SK-N-SH treated with all-trans-retinoic acid at 6 μM for 48 hours (cell line): ENCODE measurements at regions not wholly inside any gene's neighbourhood (a gene's known extent, or its start where the extent isn't known, plus 50 kb on each side); places are given as distances from the start of the nearest gene placed in this dataset.

Experiments used
- ATAC-seq: fragments of 200-7000 bp; cut with Tn5 transposase; 3 replicates; pipeline ENCODE4 v1.9.1; 2020; ENCODE audit warnings: mild to moderate bottlenecking, moderate library complexity
- ARNTL ChIP-seq: fragments of 450-650 bp; formaldehyde crosslinking; IDR thresholded peaks from 2 replicates; pipeline ENCODE4 v1.5.0; 2020; ENCODE audit warnings: low read depth, mild to moderate bottlenecking, moderate library complexity, borderline replicate concordance
- BACH2 ChIP-seq: fragments of 250-450 bp; sonication (Bioruptor Pico); IDR thresholded peaks from 2 replicates; pipeline ENCODE4 v1.9.0; 2021; ENCODE audit warnings: mild to moderate bottlenecking, borderline replicate concordance
- CSDC2 ChIP-seq: fragments of 250-450 bp; sonication (Bioruptor Pico); IDR thresholded peaks from 2 replicates; pipeline ENCODE4 v1.5.0; 2020; ENCODE audit warnings: mild to moderate bottlenecking, moderate library complexity
- ESRRG ChIP-seq: fragments of 250-450 bp; sonication (Bioruptor Pico); IDR thresholded peaks from 2 replicates; pipeline ENCODE4 v1.6.1; 2021; ENCODE audit warnings: mild to moderate bottlenecking
- GLIS3 ChIP-seq: fragments of 250-450 bp; sonication (Bioruptor Pico); IDR thresholded peaks from 2 replicates; pipeline ENCODE4 v1.5.0; 2020; ENCODE audit warnings: mild to moderate bottlenecking, moderate library complexity
- ISL1 ChIP-seq: fragments of 250-450 bp; sonication (Bioruptor Pico); IDR thresholded peaks from 2 replicates; pipeline ENCODE4 v2.1.2; 2022; ENCODE audit warnings: mild to moderate bottlenecking, moderate library complexity
- OSR1 ChIP-seq: fragments of 250-450 bp; sonication (Bioruptor Pico); IDR thresholded peaks from 2 replicates; pipeline ENCODE4 v1.8.0; 2022; ENCODE audit warnings: moderate library complexity, mild to moderate bottlenecking, inconsistent platforms
- PPARA ChIP-seq: fragments of 250-450 bp; sonication (Bioruptor Pico); IDR thresholded peaks from 2 replicates; pipeline ENCODE4 v1.5.0; 2020; ENCODE audit warnings: mild to moderate bottlenecking, borderline replicate concordance
- RARB ChIP-seq: fragments of 250-450 bp; sonication (Bioruptor Pico); IDR thresholded peaks from 2 replicates; pipeline ENCODE4 v1.8.0; 2021; ENCODE audit warnings: mild to moderate bottlenecking, moderate library complexity
- TCF4 ChIP-seq: fragments of 250-450 bp; sonication (Bioruptor Pico); IDR thresholded peaks from 2 replicates; pipeline ENCODE4 v1.8.0; 2021; ENCODE audit warnings: mild to moderate bottlenecking, moderate library complexity, borderline replicate concordance
- TOX ChIP-seq: fragments of 250-450 bp; sonication (Bioruptor Pico); IDR thresholded peaks from 2 replicates; pipeline ENCODE4 v1.8.0; 2021; ENCODE audit warnings: mild to moderate bottlenecking, moderate library complexity, borderline replicate concordance
- ZC3H10 ChIP-seq: fragments of 250-450 bp; sonication (Bioruptor Pico); IDR thresholded peaks from 2 replicates; pipeline ENCODE4 v1.5.1; 2021; ENCODE audit warnings: mild to moderate bottlenecking, moderate library complexity
- ZFP30 ChIP-seq: fragments of 450-650 bp; formaldehyde crosslinking; IDR thresholded peaks from 2 replicates; pipeline ENCODE4 v1.5.0; 2022; ENCODE audit warnings: mild to moderate bottlenecking, moderate library complexity
- ZNF565 ChIP-seq: fragments of 450-650 bp; formaldehyde crosslinking; conservative IDR thresholded peaks from 2 replicates; pipeline ENCODE4 v1.5.0; 2020; ENCODE audit warnings: low read depth, mild to moderate bottlenecking, moderate library complexity
- ZNF70 ChIP-seq: fragments of 450-650 bp; formaldehyde crosslinking; IDR thresholded peaks from 2 replicates; pipeline ENCODE4 v1.5.0; 2020; ENCODE audit warnings: mild to moderate bottlenecking, moderate library complexity
- ZNF8 ChIP-seq: fragments of 450-650 bp; formaldehyde crosslinking; IDR thresholded peaks from 2 replicates; pipeline ENCODE4 v1.5.0; 2020; ENCODE audit warnings: mild to moderate bottlenecking, moderate library complexity
- TF ChIP-seq, protein P1 (sequence below): fragments of 250-450 bp; sonication (Bioruptor Pico); IDR thresholded peaks from 2 replicates; pipeline ENCODE4 v1.5.0; 2020; ENCODE audit warnings: mild to moderate bottlenecking, moderate library complexity
- TF ChIP-seq, protein P2 (sequence below): fragments of 250-450 bp; sonication (Bioruptor Pico); IDR thresholded peaks from 2 replicates; pipeline ENCODE4 v1.8.0; 2020; ENCODE audit warnings: mild to moderate bottlenecking, moderate library complexity, borderline replicate concordance
- TF ChIP-seq, protein P3 (sequence below): fragments of 250-450 bp; sonication (Bioruptor Pico); IDR thresholded peaks from 2 replicates; pipeline ENCODE4 v1.8.0; 2021; ENCODE audit warnings: low read depth, mild to moderate bottlenecking, moderate library complexity, borderline replicate concordance

DNA sequence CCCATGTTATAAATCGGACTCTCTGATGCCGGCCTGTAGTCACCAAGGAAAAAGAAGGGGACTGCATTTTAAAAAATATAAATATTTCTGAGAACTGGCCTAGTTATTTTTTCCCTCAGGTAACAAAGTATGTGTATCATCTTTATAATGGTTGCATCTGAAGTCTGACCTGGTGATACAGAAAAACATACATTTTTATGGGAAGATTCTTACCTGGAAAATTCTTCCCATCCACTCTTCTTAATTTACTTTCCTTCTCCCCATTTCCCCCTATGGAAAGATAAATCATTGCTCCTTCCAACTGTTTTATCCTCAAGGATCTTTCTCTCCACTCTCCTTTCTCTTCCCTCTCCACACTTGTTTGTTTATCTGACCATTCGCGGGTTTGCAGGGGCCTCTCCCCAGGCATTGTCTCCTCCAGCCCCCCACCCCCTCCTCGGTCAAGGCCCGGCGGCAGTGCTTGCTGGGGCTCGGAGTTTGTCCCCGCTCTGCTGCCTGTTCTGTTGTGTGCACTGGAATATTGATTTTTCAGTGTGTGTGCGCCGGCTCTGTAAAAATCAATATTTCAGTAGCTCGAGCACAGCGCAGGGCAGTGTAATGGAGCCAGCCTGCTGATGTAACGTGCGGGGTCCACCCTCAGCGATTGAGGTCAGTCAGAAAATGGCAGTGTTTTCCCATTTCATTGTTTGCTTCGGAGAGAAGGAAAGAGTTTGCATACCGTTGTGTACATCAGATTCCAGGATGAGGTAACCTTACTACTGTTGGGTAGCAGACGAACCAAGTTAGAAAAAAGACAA, 199.5 kb upstream of the NFE2L3 start:
- TF ChIP-seq CSDC2, result no peak
- TF ChIP-seq ZC3H10 (CRISPR knock-in tag), result no peak
- no peak for TF ChIP-seq RARB (CRISPR knock-in tag)
- TF ChIP-seq ZFP30 (CRISPR knock-in tag), result no peak
- ATAC-seq, result no peak

DNA sequence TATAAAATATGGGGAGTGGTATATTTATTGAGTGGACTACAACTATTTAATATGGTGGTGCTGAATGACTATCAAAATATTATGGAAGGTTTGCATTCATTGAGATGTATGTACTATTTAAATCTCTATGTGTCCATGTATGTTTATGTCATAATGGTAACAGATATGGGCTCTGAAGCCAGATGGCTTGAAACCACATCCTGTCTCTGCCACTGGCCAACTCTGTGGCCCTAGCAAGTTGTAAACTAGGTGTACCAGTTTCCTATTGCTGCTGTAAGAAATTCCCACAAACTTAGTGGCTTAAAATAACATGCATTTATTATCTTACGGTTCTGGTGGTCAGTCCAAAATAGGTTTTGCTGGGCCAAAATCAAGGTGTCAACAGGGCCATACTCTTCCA, 198.1 kb upstream of the NFE2L3 start:
- TF ChIP-seq ESRRG (CRISPR knock-in tag) (no peak), ZFP30 (CRISPR knock-in tag) (no peak), BACH2 (no peak), ZNF70 (no peak), OSR1 (CRISPR knock-in tag) (no peak), TOX (CRISPR knock-in tag) (no peak), ZC3H10 (CRISPR knock-in tag) (no peak), GLIS3 (CRISPR knock-in tag) (no peak), RARB (CRISPR knock-in tag) (no peak), CSDC2 (no peak)
- TF ChIP-seq, protein P1, sequence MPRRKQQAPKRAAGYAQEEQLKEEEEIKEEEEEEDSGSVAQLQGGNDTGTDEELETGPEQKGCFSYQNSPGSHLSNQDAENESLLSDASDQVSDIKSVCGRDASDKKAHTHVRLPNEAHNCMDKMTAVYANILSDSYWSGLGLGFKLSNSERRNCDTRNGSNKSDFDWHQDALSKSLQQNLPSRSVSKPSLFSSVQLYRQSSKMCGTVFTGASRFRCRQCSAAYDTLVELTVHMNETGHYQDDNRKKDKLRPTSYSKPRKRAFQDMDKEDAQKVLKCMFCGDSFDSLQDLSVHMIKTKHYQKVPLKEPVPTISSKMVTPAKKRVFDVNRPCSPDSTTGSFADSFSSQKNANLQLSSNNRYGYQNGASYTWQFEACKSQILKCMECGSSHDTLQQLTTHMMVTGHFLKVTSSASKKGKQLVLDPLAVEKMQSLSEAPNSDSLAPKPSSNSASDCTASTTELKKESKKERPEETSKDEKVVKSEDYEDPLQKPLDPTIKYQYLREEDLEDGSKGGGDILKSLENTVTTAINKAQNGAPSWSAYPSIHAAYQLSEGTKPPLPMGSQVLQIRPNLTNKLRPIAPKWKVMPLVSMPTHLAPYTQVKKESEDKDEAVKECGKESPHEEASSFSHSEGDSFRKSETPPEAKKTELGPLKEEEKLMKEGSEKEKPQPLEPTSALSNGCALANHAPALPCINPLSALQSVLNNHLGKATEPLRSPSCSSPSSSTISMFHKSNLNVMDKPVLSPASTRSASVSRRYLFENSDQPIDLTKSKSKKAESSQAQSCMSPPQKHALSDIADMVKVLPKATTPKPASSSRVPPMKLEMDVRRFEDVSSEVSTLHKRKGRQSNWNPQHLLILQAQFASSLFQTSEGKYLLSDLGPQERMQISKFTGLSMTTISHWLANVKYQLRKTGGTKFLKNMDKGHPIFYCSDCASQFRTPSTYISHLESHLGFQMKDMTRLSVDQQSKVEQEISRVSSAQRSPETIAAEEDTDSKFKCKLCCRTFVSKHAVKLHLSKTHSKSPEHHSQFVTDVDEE (CRISPR knock-in tag), result no peak
- ATAC-seq, result no peak

DNA sequence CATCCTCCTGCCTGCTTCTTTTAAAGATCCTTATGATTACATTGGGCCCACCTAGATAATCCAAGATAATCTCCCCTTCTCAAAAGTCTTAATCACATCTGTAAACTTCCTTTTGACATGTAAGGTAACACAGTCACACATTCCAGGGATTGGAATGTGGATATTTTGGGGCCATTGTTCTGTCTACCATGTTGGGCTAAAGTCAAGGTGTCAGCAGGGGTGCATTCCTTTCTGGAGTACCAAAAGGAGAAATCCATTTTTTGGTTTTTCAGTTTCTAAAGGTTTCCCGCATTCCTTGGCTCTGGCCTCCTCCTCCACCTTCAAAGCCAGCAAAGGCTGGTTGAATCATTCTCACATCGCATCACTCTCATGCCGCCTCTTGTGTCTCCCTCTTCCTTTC, 197.6 kb upstream of the NFE2L3 start:
- no peak for ATAC-seq

DNA sequence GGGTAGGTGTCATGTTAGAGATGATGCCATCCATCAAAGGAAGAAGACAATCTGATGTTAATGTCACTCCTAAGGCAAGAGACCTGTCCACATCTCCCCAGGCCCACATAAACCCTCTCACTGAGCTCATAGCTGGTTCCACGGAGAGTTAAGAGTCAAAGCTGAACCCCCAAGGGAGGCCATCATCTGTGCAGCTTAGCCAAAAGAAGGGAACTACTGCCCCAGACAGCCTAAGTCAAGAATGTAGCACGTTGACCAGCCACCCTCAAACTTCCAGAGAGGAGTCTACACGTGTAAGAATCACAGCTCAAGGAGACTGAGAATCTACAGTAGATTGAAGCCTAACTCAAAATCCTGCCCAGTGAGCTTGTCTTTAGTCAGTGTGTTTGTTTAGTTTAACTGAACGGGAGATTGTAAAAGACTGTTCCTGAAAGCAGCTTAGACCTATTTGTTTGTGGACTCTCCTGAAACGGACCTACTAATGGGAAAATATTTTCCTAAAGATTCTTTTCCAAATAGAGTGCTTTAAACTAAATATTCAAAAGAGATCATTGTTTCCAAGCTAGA, 192.7 kb upstream of the NFE2L3 start:
- ATAC-seq, result no peak
- TF ChIP-seq ZFP30 (CRISPR knock-in tag), result no peak
- no peak for TF ChIP-seq GLIS3 (CRISPR knock-in tag)
- TF ChIP-seq BACH2, result no peak
- no peak for TF ChIP-seq ZNF565 (CRISPR knock-in tag)
- no peak for TF ChIP-seq ZNF70
- TF ChIP-seq, protein P1 (CRISPR knock-in tag), result no peak
- no peak for TF ChIP-seq ZC3H10 (CRISPR knock-in tag)
- no peak for TF ChIP-seq PPARA (CRISPR knock-in tag)
- TF ChIP-seq, protein P2, sequence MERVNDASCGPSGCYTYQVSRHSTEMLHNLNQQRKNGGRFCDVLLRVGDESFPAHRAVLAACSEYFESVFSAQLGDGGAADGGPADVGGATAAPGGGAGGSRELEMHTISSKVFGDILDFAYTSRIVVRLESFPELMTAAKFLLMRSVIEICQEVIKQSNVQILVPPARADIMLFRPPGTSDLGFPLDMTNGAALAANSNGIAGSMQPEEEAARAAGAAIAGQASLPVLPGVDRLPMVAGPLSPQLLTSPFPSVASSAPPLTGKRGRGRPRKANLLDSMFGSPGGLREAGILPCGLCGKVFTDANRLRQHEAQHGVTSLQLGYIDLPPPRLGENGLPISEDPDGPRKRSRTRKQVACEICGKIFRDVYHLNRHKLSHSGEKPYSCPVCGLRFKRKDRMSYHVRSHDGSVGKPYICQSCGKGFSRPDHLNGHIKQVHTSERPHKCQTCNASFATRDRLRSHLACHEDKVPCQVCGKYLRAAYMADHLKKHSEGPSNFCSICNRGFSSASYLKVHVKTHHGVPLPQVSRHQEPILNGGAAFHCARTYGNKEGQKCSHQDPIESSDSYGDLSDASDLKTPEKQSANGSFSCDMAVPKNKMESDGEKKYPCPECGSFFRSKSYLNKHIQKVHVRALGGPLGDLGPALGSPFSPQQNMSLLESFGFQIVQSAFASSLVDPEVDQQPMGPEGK, result no peak
- TF ChIP-seq OSR1 (CRISPR knock-in tag), result no peak
- TF ChIP-seq ISL1 (CRISPR knock-in tag), result no peak
- TF ChIP-seq, protein P3, sequence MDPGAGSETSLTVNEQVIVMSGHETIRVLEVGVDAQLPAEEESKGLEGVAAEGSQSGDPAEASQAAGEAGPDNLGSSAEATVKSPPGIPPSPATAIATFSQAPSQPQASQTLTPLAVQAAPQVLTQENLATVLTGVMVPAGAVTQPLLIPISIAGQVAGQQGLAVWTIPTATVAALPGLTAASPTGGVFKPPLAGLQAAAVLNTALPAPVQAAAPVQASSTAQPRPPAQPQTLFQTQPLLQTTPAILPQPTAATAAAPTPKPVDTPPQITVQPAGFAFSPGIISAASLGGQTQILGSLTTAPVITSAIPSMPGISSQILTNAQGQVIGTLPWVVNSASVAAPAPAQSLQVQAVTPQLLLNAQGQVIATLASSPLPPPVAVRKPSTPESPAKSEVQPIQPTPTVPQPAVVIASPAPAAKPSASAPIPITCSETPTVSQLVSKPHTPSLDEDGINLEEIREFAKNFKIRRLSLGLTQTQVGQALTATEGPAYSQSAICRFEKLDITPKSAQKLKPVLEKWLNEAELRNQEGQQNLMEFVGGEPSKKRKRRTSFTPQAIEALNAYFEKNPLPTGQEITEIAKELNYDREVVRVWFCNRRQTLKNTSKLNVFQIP (CRISPR knock-in tag), result no peak
- no peak for TF ChIP-seq ZNF8 (CRISPR knock-in tag)
- no peak for TF ChIP-seq TCF4 (CRISPR knock-in tag)
- TF ChIP-seq ESRRG (CRISPR knock-in tag), result no peak

More for the DNA sequence above, 197.6 kb upstream of the NFE2L3 start:
- TF ChIP-seq TOX (CRISPR knock-in tag), result no peak
- no peak for TF ChIP-seq ARNTL (CRISPR knock-in tag)
